GM12878 (cell line): ENCODE measurements at regions not wholly inside any gene's neighbourhood (a gene's known extent, or its start where the extent isn't known, plus 50 kb on each side); places are given as distances from the start of the nearest gene placed in this dataset.

ENCODE experiments used
- ATAC-seq: fragments of 200-7000 bp; cut with Tn5 transposase; 3 replicates; pipeline ENCODE4 v1.9.1; 2020; ENCODE audit warnings: mild to moderate bottlenecking, moderate library complexity
- BruUV-seq: library from RNA; stranded (reverse); fragments of 400-500 nt; replicated peaks from 2 replicates; lab custom pipeline; 2021; lab: Mats Ljungman, UMichigan
- CTCF ChIA-PET: fragments of 300-600 bp; sonication (Branson Sonifier 250); formaldehyde crosslinking; extraction: SDS; loops from one replicate; lab custom pipeline; 2021; ENCODE audit warnings: inconsistent platforms; lab: Yijun Ruan, JAX
- POLR2A ChIA-PET: fragments of 350-600 bp; formaldehyde crosslinking; extraction: SDS; loops from one replicate; lab custom pipeline; 2021; ENCODE audit warnings: inconsistent platforms; lab: Charles Lee
- RAD21 ChIA-PET: fragments of 300-600 bp; sonication (Branson Sonifier 250); formaldehyde crosslinking; loops from one replicate; lab custom pipeline; 2023; ENCODE audit warnings: antibody characterized with exemption; ENCODE audit not compliant: unreplicated experiment; lab: Charles Lee
- SMC1A ChIA-PET: fragments of 300-600 bp; sonication (Branson Sonifier 250); formaldehyde crosslinking; loops from one replicate; lab custom pipeline; 2023; ENCODE audit not compliant: unreplicated experiment, uncharacterized antibody; lab: Charles Lee
- DNase-seq: peaks from one replicate; pipeline ENCODE4 v3.0.0-alpha.2; 2011; ENCODE audit warnings: low read depth, low spot score
- FAIRE-seq: peaks from 3 replicates; lab custom pipeline; 2011; peaks lifted over from hg19 to GRCh38; lab: Jason Lieb, UNC
- H2AFZ ChIP-seq: 2 replicates; pipeline ENCODE4 v1.6.0; 2011; ENCODE audit warnings: low read depth, low read length, control low read depth; ENCODE audit not compliant: control insufficient read depth
- H3K27ac ChIP-seq: 2 replicates; pipeline ENCODE4 v1.5.1; 2011; ENCODE audit warnings: control low read depth; ENCODE audit not compliant: control insufficient read depth, insufficient read depth
- H3K27me3 ChIP-seq, 2 experiments: replicated peaks in 1 of 2; 2 replicates each; pipeline versions ENCODE4 v1.6.0 to v1.6.1; 2011; ENCODE audit warnings: low read length in 1 of 2; ENCODE audit not compliant: control insufficient read depth in 2 of 2, insufficient read depth in 2 of 2
- H3K36me3 ChIP-seq, 2 experiments: 2 replicates each; pipeline ENCODE4 v1.5.1; 2011; ENCODE audit warnings: low read length in 1 of 2; ENCODE audit not compliant: control insufficient read depth in 2 of 2, insufficient read depth in 2 of 2
- H3K4me1 ChIP-seq: 2 replicates; pipeline ENCODE4 v1.6.1; 2011; ENCODE audit warnings: mild to moderate bottlenecking, low read length, moderate library complexity, mixed read lengths; ENCODE audit not compliant: control insufficient read depth, insufficient read depth
- H3K4me2 ChIP-seq: 2 replicates; pipeline ENCODE4 v1.6.0; 2011; ENCODE audit warnings: control low read depth; ENCODE audit not compliant: control insufficient read depth, insufficient read depth
- H3K4me3 ChIP-seq: fragments of 200-600 bp; sonication (generic); 2 replicates; pipeline ENCODE4 v1.5.1; 2016
- H3K79me2 ChIP-seq: 2 replicates; pipeline ENCODE4 v1.6.0; 2011; ENCODE audit warnings: low read length; ENCODE audit not compliant: control insufficient read depth, insufficient read depth
- H3K9ac ChIP-seq: 2 replicates; pipeline ENCODE4 v1.8.0; 2011; ENCODE audit warnings: low read length, control low read depth, mixed read lengths; ENCODE audit not compliant: control insufficient read depth, insufficient read depth
- H3K9me3 ChIP-seq: replicated peaks from 3 replicates; pipeline ENCODE4 v1.5.1; 2011; ENCODE audit warnings: mild to moderate bottlenecking, low read length; ENCODE audit not compliant: control insufficient read depth, insufficient read depth
- H4K20me1 ChIP-seq: 2 replicates; pipeline ENCODE4 v1.6.0; 2011; ENCODE audit not compliant: control insufficient read depth, insufficient read depth
- E2F8 ChIP-seq: fragments of 450-650 bp; IDR thresholded peaks from 2 replicates; pipeline ENCODE4 v1.6.1; 2018; ENCODE audit warnings: mild to moderate bottlenecking, low read depth, moderate library complexity; ENCODE audit not compliant: partially characterized antibody
- MEF2A ChIP-seq: IDR thresholded peaks from 2 replicates; pipeline ENCODE4 v1.6.1; 2011; ENCODE audit warnings: low read depth, mild to moderate bottlenecking, low read length, moderate library complexity; ENCODE audit not compliant: insufficient read depth
- PAX5 ChIP-seq: IDR thresholded peaks from 2 replicates; pipeline ENCODE4 v1.6.1; 2011; ENCODE audit warnings: low read depth, low read length, borderline replicate concordance
- SMAD1 ChIP-seq: fragments of 450-650 bp; IDR thresholded peaks from 2 replicates; pipeline ENCODE4 v1.6.1; 2018; ENCODE audit warnings: mild to moderate bottlenecking, low read depth; ENCODE audit not compliant: partially characterized antibody
- SMAD5 ChIP-seq: IDR thresholded peaks from 2 replicates; pipeline ENCODE4 v1.6.1; 2016; ENCODE audit warnings: antibody characterized with exemption, low read depth
- SP1 ChIP-seq: IDR thresholded peaks from one replicate; pipeline ENCODE4 v1.6.1; 2011; ENCODE audit warnings: low read depth, low read length
- SPI1 ChIP-seq: IDR thresholded peaks from 2 replicates; pipeline ENCODE4 v1.6.1; 2011; ENCODE audit warnings: low read depth, mild to moderate bottlenecking, low read length, moderate library complexity, borderline replicate concordance; ENCODE audit not compliant: insufficient read depth
- SREBF2 ChIP-seq: IDR thresholded peaks from 2 replicates; pipeline ENCODE4 v1.6.1; 2012; ENCODE audit warnings: mild to moderate bottlenecking, low read length
- ZSCAN29 ChIP-seq: fragments of 450-650 bp; IDR thresholded peaks from 2 replicates; pipeline ENCODE4 v1.6.1; 2017; ENCODE audit warnings: mild to moderate bottlenecking, moderate library complexity
- WGBS: methylation state at CpG from one replicate; pipeline ENCODE4 v1.1.6; 2016; ENCODE audit warnings: low lambda C conversion rate; ENCODE audit not compliant: insufficient replicate concordance, insufficient coverage; ENCODE audit errors: missing lambda C conversion rate; 5-methylcytosine and 5-hydroxymethylcytosine counted together
- in situ Hi-C: fragments of 300-500 bp; cut with MboI; formaldehyde crosslinking; loops from 9 replicates; pipeline ENCODE4 v1.14.3; 2018; ENCODE audit warnings: mixed read lengths
- intact Hi-C: fragments of 100-400 bp; cut with micrococcal nuclease; formaldehyde crosslinking; loops from one replicate; pipeline ENCODE4 v1.14.2; 2022; ENCODE audit not compliant: unreplicated experiment
- TF ChIP-seq, protein P1 (sequence below): IDR thresholded peaks from 2 replicates; pipeline ENCODE4 v1.6.1; 2012; ENCODE audit warnings: low read depth, low read length, improper control_type of control experiment
- TF ChIP-seq, protein P2 (sequence below): fragments of 150-350 bp; IDR thresholded peaks from 2 replicates; pipeline ENCODE4 v1.6.1; 2016; ENCODE audit warnings: low read depth, low read length
- TF ChIP-seq, protein P3 (sequence below): fragments of 450-650 bp; IDR thresholded peaks from 2 replicates; pipeline ENCODE4 v1.6.1; 2017; ENCODE audit warnings: antibody characterized with exemption, mild to moderate bottlenecking, moderate library complexity

DNA sequence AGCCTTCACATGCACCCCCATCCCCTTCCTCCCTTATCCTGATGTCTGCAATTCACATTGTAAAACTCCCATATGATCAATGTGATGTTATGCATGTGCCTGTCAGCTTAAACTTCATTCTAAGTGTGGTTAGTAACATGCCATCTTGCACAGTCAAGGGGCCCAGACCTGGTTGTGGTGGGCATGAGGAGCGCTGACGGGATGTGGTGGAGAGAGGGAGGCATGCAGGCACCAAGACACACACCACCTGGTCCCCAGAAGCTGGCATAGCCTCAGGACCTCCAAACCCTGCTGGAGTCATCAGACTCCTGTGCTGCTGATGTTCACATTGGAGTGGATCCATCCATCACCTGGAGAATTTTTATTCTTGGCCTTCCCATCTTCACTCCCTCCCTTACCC lies 90.5 kb upstream of the ABCC4 start:
- Histone ChIP-seq H3K4me1 (peaks cover 15% of the 10 kb centered on the region), H2AFZ (no peak overlapping the region), H3K9me3 (no peaks in the 10 kb centered on the region; the same call in 2 of the 3 replicates), H3K27ac (no peak overlapping the region), H3K36me3 (no peaks in the 10 kb centered on the region), H3K27me3 (no peaks in the 10 kb centered on the region), H4K20me1 (no peaks in the 10 kb centered on the region), H3K9ac (no peak overlapping the region), H3K4me3 (no peak overlapping the region), H3K4me2 (no peak overlapping the region), H3K79me2 (no peaks in the 10 kb centered on the region)
- no peak for ATAC-seq
- no peak for DNase-seq
- in situ Hi-C loops = no loop called here
- ChIA-PET POLR2A (no interaction called here), SMC1A (interaction anchor here (2.9 kb wide), 1 partner anchor 11 kb away, joined by 14 read pairs; no protein-coding TSS in a partner anchor), RAD21 (no interaction called here), CTCF (interaction anchor here (0.7 to 20.7 kb wide), 3 partner anchors 10 to 726 kb away, joined by 3 to 512 read pairs (median 65); no protein-coding TSS in a partner anchor)
- FAIRE-seq = no peak
- no TSS peak for BruUV-seq
- intact Hi-C loops = no loop called here
- WGBS = 57% methylated on average over 2 of the region's 2 CpGs
- TF ChIP-seq SMAD1 (no peak), SMAD5 (no peak), SREBF2 (no peak), PAX5 (no peak), MEF2A (no peak), SP1 (no peak), ZSCAN29 (no peak), E2F8 (no peak), SPI1 (no peak)
- TF ChIP-seq, protein P1, sequence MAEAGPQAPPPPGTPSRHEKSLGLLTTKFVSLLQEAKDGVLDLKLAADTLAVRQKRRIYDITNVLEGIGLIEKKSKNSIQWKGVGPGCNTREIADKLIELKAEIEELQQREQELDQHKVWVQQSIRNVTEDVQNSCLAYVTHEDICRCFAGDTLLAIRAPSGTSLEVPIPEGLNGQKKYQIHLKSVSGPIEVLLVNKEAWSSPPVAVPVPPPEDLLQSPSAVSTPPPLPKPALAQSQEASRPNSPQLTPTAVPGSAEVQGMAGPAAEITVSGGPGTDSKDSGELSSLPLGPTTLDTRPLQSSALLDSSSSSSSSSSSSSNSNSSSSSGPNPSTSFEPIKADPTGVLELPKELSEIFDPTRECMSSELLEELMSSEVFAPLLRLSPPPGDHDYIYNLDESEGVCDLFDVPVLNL = no peak
- TF ChIP-seq, protein P2, sequence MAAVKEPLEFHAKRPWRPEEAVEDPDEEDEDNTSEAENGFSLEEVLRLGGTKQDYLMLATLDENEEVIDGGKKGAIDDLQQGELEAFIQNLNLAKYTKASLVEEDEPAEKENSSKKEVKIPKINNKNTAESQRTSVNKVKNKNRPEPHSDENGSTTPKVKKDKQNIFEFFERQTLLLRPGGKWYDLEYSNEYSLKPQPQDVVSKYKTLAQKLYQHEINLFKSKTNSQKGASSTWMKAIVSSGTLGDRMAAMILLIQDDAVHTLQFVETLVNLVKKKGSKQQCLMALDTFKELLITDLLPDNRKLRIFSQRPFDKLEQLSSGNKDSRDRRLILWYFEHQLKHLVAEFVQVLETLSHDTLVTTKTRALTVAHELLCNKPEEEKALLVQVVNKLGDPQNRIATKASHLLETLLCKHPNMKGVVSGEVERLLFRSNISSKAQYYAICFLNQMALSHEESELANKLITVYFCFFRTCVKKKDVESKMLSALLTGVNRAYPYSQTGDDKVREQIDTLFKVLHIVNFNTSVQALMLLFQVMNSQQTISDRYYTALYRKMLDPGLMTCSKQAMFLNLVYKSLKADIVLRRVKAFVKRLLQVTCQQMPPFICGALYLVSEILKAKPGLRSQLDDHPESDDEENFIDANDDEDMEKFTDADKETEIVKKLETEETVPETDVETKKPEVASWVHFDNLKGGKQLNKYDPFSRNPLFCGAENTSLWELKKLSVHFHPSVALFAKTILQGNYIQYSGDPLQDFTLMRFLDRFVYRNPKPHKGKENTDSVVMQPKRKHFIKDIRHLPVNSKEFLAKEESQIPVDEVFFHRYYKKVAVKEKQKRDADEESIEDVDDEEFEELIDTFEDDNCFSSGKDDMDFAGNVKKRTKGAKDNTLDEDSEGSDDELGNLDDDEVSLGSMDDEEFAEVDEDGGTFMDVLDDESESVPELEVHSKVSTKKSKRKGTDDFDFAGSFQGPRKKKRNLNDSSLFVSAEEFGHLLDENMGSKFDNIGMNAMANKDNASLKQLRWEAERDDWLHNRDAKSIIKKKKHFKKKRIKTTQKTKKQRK = no peak
- TF ChIP-seq, protein P3, sequence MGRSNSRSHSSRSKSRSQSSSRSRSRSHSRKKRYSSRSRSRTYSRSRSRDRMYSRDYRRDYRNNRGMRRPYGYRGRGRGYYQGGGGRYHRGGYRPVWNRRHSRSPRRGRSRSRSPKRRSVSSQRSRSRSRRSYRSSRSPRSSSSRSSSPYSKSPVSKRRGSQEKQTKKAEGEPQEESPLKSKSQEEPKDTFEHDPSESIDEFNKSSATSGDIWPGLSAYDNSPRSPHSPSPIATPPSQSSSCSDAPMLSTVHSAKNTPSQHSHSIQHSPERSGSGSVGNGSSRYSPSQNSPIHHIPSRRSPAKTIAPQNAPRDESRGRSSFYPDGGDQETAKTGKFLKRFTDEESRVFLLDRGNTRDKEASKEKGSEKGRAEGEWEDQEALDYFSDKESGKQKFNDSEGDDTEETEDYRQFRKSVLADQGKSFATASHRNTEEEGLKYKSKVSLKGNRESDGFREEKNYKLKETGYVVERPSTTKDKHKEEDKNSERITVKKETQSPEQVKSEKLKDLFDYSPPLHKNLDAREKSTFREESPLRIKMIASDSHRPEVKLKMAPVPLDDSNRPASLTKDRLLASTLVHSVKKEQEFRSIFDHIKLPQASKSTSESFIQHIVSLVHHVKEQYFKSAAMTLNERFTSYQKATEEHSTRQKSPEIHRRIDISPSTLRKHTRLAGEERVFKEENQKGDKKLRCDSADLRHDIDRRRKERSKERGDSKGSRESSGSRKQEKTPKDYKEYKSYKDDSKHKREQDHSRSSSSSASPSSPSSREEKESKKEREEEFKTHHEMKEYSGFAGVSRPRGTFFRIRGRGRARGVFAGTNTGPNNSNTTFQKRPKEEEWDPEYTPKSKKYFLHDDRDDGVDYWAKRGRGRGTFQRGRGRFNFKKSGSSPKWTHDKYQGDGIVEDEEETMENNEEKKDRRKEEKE = no peak
